GM10248 (cell line): ENCODE measurements at regions not wholly inside any gene's neighbourhood (a gene's known extent, or its start where the extent isn't known, plus 50 kb on each side); places are given as distances from the start of the nearest gene placed in this dataset.

Source experiments
- CTCF ChIA-PET: fragments of 300-600 bp; sonication (Branson Sonifier 250); formaldehyde crosslinking; extraction: SDS; loops from one replicate; lab custom pipeline; 2021; ENCODE audit warnings: antibody characterized with exemption; lab: Yijun Ruan, JAX
- POLR2A ChIA-PET: fragments of 350-650 bp; sonication (Branson Sonifier 250); formaldehyde crosslinking; extraction: SDS; loops from one replicate; lab custom pipeline; 2020; ENCODE audit warnings: antibody characterized with exemption; lab: Yijun Ruan, JAX
- DNase-seq: peaks from one replicate; pipeline ENCODE4 v3.0.0; 2012; ENCODE audit errors: extremely low spot score
- CTCF ChIP-seq: IDR thresholded peaks from 2 replicates; pipeline ENCODE4 v1.5.1; 2012; ENCODE audit warnings: mild to moderate bottlenecking, low read depth; ENCODE audit errors: extremely low read depth, missing control alignments, control extremely low read depth

DNA sequence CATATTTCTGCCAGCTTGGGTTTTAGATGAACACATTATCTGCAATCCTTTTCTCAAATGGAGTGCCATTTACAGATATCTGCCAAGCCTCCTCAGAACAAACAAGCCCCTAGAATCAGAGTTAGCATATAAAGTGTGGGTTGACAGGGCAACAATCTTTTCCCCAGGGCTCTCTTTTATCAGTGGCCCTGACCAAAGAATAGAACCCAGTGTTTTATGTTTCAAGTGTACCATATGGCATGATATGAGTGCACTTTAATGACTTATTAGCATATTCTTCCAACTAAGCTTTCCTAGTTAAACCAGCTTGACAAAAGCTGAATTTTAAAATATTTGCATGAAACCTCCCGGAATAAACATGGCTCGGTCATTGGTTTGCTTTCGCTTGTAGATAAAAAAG is 57.3 kb downstream of the EVX1 start:
- POLR2A ChIA-PET: no interaction called here
- CTCF ChIA-PET: no interaction called here
- DNase-seq: no peak
- TF ChIP-seq CTCF: no peak

DNA sequence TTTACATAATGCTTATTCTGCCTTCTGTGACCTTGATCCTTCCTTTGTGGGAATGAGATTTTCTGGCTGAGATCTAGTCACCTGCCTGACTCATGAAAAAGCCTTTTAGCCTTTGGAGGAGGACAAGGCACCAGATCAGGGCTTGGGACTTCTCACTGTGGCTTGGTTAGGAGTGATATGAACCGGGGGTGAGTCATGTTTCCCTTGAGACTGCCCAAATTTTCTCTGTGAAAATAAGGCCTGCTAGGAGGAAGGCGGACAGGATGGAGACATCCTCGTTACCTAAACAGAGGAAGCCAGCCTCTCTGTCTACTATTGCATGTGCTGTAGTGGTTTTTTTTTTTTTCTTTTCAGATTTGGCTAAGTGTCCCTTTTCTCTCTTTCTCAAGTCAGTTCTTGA is 57.8 kb downstream of the EVX1 start:
- POLR2A ChIA-PET: no interaction called here
- CTCF ChIA-PET: no interaction called here
- no peak for TF ChIP-seq CTCF
- DNase-seq: no peak

GRCh38 chr7:27302590-27302989 is 60.0 kb downstream of the EVX1 start:
- no peak for TF ChIP-seq CTCF
- POLR2A ChIA-PET: no interaction called here
- no peak for DNase-seq
- CTCF ChIA-PET: no interaction called here

GRCh38 chr7:27303026-27303425 is 60.4 kb downstream of the EVX1 start:
- ChIA-PET CTCF (no interaction called here), POLR2A (no interaction called here)
- no peak for DNase-seq
- TF ChIP-seq CTCF: no peak

GRCh38 chr7:27305854-27306253 is 63.3 kb downstream of the EVX1 start:
- no peak for DNase-seq
- TF ChIP-seq CTCF: no peak
- CTCF ChIA-PET: no interaction called here
- POLR2A ChIA-PET: no interaction called here

DNA sequence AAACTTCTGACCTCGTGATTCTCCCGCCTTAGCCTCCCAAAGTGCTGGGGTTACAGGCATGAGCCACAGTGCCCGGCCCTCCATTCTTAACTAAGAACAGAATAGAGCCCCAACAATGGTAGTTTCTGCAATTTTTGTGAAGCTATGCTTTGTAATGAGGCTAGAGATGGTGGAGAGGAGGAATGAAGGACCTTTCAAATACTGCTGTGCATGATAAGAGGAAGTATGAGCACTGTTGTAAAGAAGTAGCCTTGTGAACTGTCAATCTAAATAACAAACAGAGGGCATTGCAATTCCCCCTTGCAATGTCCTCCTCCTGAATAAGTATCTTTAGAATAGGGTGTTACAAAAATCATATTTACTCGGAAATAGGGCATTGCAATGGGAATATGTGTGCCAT is 70.2 kb downstream of the EVX1 start:
- POLR2A ChIA-PET: no interaction called here
- CTCF ChIA-PET: no interaction called here
- no peak for DNase-seq
- no peak for TF ChIP-seq CTCF

DNA sequence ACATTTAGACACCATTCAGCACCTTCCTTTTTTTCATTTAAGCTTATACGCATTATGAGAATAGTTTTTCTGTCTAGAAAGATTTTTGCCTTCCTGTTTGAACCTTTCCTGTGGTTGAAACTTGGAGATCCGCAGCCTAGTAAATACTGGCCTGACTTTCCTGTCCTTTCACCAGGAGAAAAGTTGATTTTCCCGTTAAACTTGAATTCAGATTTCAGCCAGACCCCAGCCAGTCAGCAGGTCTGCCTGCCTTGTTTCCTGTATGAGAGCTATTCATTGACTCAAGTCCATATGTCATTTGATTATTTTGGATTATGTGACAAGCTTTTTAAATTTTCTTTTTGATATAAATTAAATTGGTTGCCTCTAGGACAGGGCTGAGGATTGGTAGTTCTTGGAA is 71.5 kb downstream of the EVX1 start:
- no peak for TF ChIP-seq CTCF
- no peak for DNase-seq
- POLR2A ChIA-PET: no interaction called here
- CTCF ChIA-PET: no interaction called here
